Erythroblast (primary cell): ENCODE measurements at regions not wholly inside any gene's neighbourhood (a gene's known extent, or its start where the extent isn't known, plus 50 kb on each side); places are given as distances from the start of the nearest gene placed in this dataset.

Source experiments
- GATA1 ChIP-seq: IDR thresholded peaks from 2 replicates; pipeline ENCODE4 v1.6.1; 2011; ENCODE audit warnings: low read depth, mild to moderate bottlenecking, control low read depth, low read length, moderate library complexity
- POLR2A ChIP-seq: IDR thresholded peaks from 2 replicates; pipeline ENCODE4 v1.6.1; 2011; ENCODE audit warnings: mild to moderate bottlenecking, low read length

DNA sequence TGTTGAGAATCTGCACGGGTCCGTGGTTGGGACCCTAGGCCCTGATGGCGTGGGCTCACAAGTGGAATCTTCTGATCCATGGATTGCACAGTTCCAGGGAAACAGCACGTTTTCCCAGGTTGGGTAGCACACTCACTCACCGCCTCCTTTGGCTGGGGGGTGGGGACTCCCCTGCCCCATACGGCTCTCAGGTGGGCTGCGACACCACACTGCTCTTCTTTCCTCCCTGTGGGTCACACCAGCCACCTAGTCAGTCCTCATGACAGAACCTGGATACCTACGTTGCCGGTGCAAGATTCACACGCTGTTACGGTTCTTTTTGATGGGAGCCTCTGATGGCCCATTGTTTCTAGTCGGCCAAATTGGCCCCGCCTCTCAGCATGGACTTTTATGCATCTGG, 312.0 kb downstream of the MMUT start:
- TF ChIP-seq POLR2A (no peak), GATA1 (no peak)
